T-cell (primary cell): ENCODE measurements at regions not wholly inside any gene's neighbourhood (a gene's known extent, or its start where the extent isn't known, plus 50 kb on each side); places are given as distances from the start of the nearest gene placed in this dataset.
A peak's percentile ranks its signal among the peaks of the same experiment; 100 is the strongest.

Experiments
- ATAC-seq, 4 experiments: fragments of 200-7000 bp in 3 of 4; fragments of 150-1000 bp in 1 of 4; cut with Tn5 transposase; replicated peaks in 1 of 4; 1 replicate in 3 of 4; 2 replicates in 1 of 4; pipeline ENCODE4 v1.10.0; 2021; ENCODE audit warnings: moderate library complexity in 3 of 4, mild to moderate bottlenecking in 2 of 4, moderate number of reproducible peaks in 1 of 4
- CTCF ChIA-PET, 2 donors: fragments of 300-600 bp; sonication (Branson Sonifier 250); formaldehyde crosslinking; loops; one replicate each; lab custom pipeline; 2022; ENCODE audit warnings: antibody characterized with exemption in 2 of 2; lab: Charles Lee
- POLR2A ChIA-PET, 2 donors: fragments of 300-600 bp; sonication (Branson Sonifier 250); formaldehyde crosslinking; loops; one replicate each; lab custom pipeline; 2022; ENCODE audit warnings: antibody characterized with exemption in 2 of 2; lab: Charles Lee
- DNase-seq, 35 experiments: peaks; one replicate each; pipeline versions ENCODE4 v3.0.0 to v3.0.0-alpha.2; 2013 to 2023
- H3K27ac ChIP-seq: one replicate; pipeline ENCODE4 v1.5.1; 2013; ENCODE audit warnings: low read length
- H3K27me3 ChIP-seq, 2 experiments: replicated peaks in 1 of 2; 1 replicate in 1 of 2; 2 replicates in 1 of 2; pipeline versions ENCODE4 v1.6.1 to v1.7.0; 2013; ENCODE audit warnings: low read length in 1 of 2, mixed read lengths in 1 of 2; ENCODE audit not compliant: control insufficient read depth in 2 of 2, insufficient read depth in 2 of 2; ENCODE audit errors: extremely low read depth in 1 of 2
- H3K36me3 ChIP-seq, 2 donors: 1 replicate in 1 of 2; 2 replicates in 1 of 2; pipeline versions ENCODE4 v1.6.1 to v1.7.0; 2013; ENCODE audit warnings: low read length in 1 of 2; ENCODE audit not compliant: control insufficient read depth in 2 of 2, insufficient read depth in 1 of 2; ENCODE audit errors: extremely low read depth in 1 of 2
- H3K4me1 ChIP-seq, 2 experiments: 1 replicate in 1 of 2; 2 replicates in 1 of 2; pipeline versions ENCODE4 v1.6.1 to v1.7.0; 2013; ENCODE audit warnings: low read length in 2 of 2, mixed read lengths in 1 of 2; ENCODE audit not compliant: insufficient read depth in 2 of 2, control insufficient read depth in 1 of 2; ENCODE audit errors: extremely low read depth in 1 of 2
- H3K4me3 ChIP-seq, 2 donors: 1 replicate in 1 of 2; 2 replicates in 1 of 2; pipeline versions ENCODE4 v1.5.1 to v1.7.0; 2013; ENCODE audit warnings: mild to moderate bottlenecking in 2 of 2, low read length in 1 of 2, moderate library complexity in 1 of 2; ENCODE audit not compliant: control insufficient read depth in 1 of 2; ENCODE audit errors: extremely low read depth in 1 of 2
- H3K9me3 ChIP-seq: 2 replicates; pipeline ENCODE4 v1.7.0; 2013
- H3K27ac Mint-ChIP-seq, 2 donors: one replicate each; pipeline ENCODE4 v1.8.0; 2020 to 2021; ENCODE audit warnings: mild to moderate bottlenecking in 2 of 2, mixed read lengths in 2 of 2
- H3K27me3 Mint-ChIP-seq, 2 donors: one replicate each; pipeline ENCODE4 v1.8.0; 2021 to 2022; ENCODE audit warnings: mixed read lengths in 2 of 2
- H3K36me3 Mint-ChIP-seq: one replicate; pipeline ENCODE4 v1.8.0; 2021; ENCODE audit warnings: mixed read lengths
- H3K4me1 Mint-ChIP-seq, 3 donors: one replicate each; pipeline ENCODE4 v1.8.0; 2020 to 2022; ENCODE audit warnings: mixed read lengths in 3 of 3, mild to moderate bottlenecking in 1 of 3
- H3K4me3 Mint-ChIP-seq, 3 donors: one replicate each; pipeline ENCODE4 v1.8.0; 2020 to 2022; ENCODE audit warnings: mild to moderate bottlenecking in 3 of 3, mixed read lengths in 3 of 3, moderate library complexity in 3 of 3
- H3K9me3 Mint-ChIP-seq, 3 donors: one replicate each; pipeline ENCODE4 v1.8.0; 2020 to 2022; ENCODE audit warnings: mixed read lengths in 3 of 3
- WGBS: methylation state at CpG from one replicate; pipeline ENCODE4 v1.1.5; 2013; ENCODE audit warnings: missing lambda C conversion rate; ENCODE audit not compliant: insufficient coverage; 5-methylcytosine and 5-hydroxymethylcytosine counted together

DNA sequence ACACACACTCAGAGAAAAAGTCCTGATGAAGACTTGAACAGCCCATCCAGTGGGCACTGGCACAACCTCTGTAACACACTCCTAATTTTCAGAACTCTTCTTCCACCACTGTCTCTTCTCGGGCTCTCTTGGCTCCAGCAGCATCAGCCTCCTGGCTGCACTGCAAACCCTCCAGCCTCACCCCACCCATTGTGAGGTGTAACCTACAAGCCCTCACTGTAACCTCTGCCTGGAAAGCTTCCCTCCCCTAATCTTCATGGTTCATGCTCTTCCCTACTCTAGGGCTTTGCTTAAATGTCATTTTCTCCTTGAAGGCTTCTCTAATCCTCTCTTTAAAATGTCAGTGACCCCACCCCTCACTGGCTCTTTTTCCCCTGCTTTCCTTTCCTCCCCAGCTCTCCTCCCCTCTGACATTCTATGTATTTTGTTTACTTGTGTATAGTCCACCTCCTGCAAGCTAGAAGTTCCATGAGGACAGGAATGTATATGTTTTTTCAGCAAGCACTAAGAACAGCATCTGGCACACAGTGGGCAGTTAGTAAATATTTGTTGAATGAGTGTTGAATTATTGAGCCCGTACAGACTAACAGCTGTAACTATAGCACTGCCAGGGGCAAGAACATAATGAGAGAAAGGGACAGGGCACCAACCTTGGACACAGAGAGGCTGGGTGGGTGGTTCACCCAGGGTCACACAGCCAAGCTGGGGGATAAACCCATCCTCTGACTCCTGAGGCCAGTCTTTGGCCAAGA, 76.4 kb downstream of the ESM1 start:
- Mint-ChIP-seq H3K36me3 (no peaks in the 10 kb centered on the region), H3K27ac (no peak overlapping the region), H3K4me1 (no peaks in the 10 kb centered on the region), H3K27me3 (peaks cover 8 to 12% of the 10 kb centered on the region in 2 donors), H3K9me3 (no peaks in the 10 kb centered on the region), H3K4me3 (no peak overlapping the region)
- Histone ChIP-seq H3K36me3 (no peaks in the 10 kb centered on the region), H3K9me3 (no peaks in the 10 kb centered on the region), H3K4me3 (no peak overlapping the region), H3K27ac (no peak overlapping the region), H3K4me1 (no peaks in the 10 kb centered on the region), H3K27me3 (no peaks in the 10 kb centered on the region)
- ChIA-PET CTCF (interaction anchor here (0.6 to 6.9 kb wide), 9 partner anchors 11 to 262 kb away, joined by 3 to 120 read pairs (median 3); partner anchors contain the start of gene GPX8 (in 2 of the 2)), POLR2A (no interaction called here)
- DNase-seq (no peak), ATAC-seq (no peak)
- 80% methylated on average over 1 of the region's 2 CpGs for WGBS

DNA sequence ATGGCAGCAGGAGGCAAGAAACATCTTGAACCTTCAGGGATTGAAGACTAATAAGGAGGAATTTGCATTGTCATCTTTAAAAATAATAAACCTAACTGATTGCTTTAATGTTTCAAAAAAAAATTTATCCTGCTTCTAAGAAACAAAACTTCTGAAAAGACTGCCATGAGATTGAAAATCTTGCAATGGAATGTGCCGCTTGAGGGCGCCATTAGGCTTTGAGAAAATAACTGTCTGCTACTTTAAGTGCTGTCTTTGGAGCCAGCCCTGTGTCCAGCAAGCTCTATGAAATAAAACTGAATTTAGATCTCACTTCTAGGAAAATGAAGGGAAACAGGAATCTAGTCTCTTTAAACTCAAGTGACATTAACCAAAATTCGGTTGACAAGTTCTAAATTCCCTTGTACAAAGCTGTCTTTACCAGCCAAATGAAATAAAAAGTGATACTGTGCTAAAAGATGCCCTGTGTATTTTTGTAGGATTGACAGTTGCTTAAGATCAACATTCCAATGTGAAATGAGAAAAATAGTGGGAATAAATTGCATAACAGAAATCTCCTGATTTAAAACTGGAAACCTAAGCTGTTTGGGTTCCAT, 79.4 kb downstream of the ESM1 start:
- Mint-ChIP-seq H3K27ac (no peak overlapping the region), H3K36me3 (no peaks in the 10 kb centered on the region), H3K27me3 (peaks cover 10 to 12% of the 10 kb centered on the region in 2 donors), H3K9me3 (no peaks in the 10 kb centered on the region), H3K4me3 (no peak overlapping the region), H3K4me1 (peaks cover 10 to 11% (median 11%) of the 10 kb centered on the region in 3 donors)
- no peak overlapping the region for H3K27ac ChIP-seq
- ATAC-seq: peak in 2 of 4 experiments; percentile 38 to 41
- no CpG with 5 or more reads among the region's 3 CpGs for WGBS
- H3K27me3 ChIP-seq: no peaks in the 10 kb centered on the region
- ChIA-PET CTCF (interaction anchor here (0.6 to 6.9 kb wide), 22 partner anchors 9 to 389 kb away, joined by 3 to 120 read pairs (median 4); partner anchors contain the start of genes GPX8 (in 2 of the 2) and GZMA (in 1 of the 2)), POLR2A (interaction anchor here in 1 of 2 donors (0.7 kb wide), 1 partner anchor 78 kb away, joined by 3 read pairs; no protein-coding TSS in a partner anchor)
- H3K4me1 ChIP-seq: peaks cover 6 to 11% of the 10 kb centered on the region in 2 experiments
- H3K4me3 ChIP-seq: no peak overlapping the region
- no peaks in the 10 kb centered on the region for H3K9me3 ChIP-seq
- peak in 33 of 35 experiments; percentile 10 to 79 (median 57) for DNase-seq
- H3K36me3 ChIP-seq: no peaks in the 10 kb centered on the region

DNA sequence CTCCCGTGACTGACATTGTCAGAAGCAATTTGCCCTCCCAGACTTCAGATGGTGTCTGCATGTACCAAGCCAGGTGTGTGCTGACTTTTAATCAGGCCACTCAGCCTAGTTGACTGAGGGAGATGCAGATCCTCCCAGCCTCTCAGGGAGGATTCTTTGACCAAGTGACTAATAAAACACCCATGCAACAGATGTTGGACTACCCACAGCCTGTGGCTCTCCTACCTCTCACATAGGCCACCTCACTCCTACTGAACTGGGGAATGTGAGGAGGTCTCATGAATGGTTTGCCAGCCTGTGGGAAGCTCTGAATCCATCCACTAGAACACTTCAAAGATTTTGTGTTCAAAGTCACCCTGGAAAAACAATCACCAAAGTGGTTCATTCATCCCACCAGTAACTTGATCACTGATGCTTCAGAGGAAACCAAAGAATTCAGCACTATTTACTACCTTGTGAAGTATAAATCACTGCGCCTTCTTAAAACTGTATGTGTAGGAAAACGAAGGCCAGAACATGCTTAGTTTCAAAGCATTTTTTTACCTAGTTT, 80.1 kb downstream of the ESM1 start:
- Histone ChIP-seq H3K9me3 (no peaks in the 10 kb centered on the region), H3K4me1 (peaks cover 6 to 11% of the 10 kb centered on the region in 2 experiments), H3K4me3 (no peak overlapping the region), H3K27me3 (no peaks in the 10 kb centered on the region), H3K27ac (no peak overlapping the region), H3K36me3 (no peaks in the 10 kb centered on the region)
- Mint-ChIP-seq H3K27ac (no peak overlapping the region), H3K4me1 (peaks cover 10 to 11% (median 11%) of the 10 kb centered on the region in 3 donors), H3K4me3 (no peak overlapping the region), H3K27me3 (peaks cover 11 to 13% of the 10 kb centered on the region in 2 donors), H3K36me3 (no peaks in the 10 kb centered on the region), H3K9me3 (no peaks in the 10 kb centered on the region)
- WGBS: 100% methylated on average over 1 of the region's 3 CpGs
- ChIA-PET CTCF (interaction anchor here (0.6 to 6.9 kb wide), 14 partner anchors 39 to 771 kb away, joined by 3 to 120 read pairs (median 4); partner anchors contain the start of genes GPX8 (in 2 of the 2) and GZMA (in 1 of the 2)), POLR2A (no interaction called here)
- no peak for DNase-seq
- no peak for ATAC-seq

DNA sequence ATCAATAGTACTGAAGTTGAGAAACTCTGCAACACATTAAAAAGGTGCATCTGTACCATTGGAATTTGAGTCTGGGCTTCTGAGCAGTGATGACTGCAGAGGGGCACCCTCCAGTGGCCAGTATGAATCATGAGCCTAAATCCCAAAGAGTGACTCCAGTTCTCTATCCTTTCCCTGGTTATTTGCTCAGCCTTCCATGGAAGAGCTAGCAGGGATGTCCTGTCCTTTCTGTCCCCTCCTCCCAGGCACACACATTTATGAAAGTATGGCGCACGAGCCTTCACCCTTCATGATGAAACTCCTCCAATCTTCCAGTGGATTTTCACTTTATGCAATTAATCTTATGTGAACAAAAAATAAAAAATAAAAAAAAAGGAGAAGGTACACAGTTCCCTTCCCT, 81.0 kb downstream of the ESM1 start:
- DNase-seq: no peak
- Histone ChIP-seq H3K36me3 (no peaks in the 10 kb centered on the region), H3K4me1 (peaks cover 6 to 11% of the 10 kb centered on the region in 2 experiments), H3K27ac (no peak overlapping the region), H3K27me3 (no peaks in the 10 kb centered on the region), H3K4me3 (no peak overlapping the region), H3K9me3 (no peaks in the 10 kb centered on the region)
- Mint-ChIP-seq H3K27ac (no peak overlapping the region), H3K27me3 (peaks cover 16 to 18% of the 10 kb centered on the region in 2 donors), H3K9me3 (no peaks in the 10 kb centered on the region), H3K4me3 (no peak overlapping the region), H3K36me3 (no peaks in the 10 kb centered on the region), H3K4me1 (peaks cover 10 to 11% (median 11%) of the 10 kb centered on the region in 3 donors)
- no CpG with 5 or more reads among the region's 2 CpGs for WGBS
- ATAC-seq: no peak
- ChIA-PET POLR2A (no interaction called here), CTCF (interaction anchor here (0.7 to 6.9 kb wide), 7 partner anchors 37 to 257 kb away, joined by 3 to 120 read pairs (median 3); partner anchors contain the start of gene GPX8 (in 2 of the 2))

DNA sequence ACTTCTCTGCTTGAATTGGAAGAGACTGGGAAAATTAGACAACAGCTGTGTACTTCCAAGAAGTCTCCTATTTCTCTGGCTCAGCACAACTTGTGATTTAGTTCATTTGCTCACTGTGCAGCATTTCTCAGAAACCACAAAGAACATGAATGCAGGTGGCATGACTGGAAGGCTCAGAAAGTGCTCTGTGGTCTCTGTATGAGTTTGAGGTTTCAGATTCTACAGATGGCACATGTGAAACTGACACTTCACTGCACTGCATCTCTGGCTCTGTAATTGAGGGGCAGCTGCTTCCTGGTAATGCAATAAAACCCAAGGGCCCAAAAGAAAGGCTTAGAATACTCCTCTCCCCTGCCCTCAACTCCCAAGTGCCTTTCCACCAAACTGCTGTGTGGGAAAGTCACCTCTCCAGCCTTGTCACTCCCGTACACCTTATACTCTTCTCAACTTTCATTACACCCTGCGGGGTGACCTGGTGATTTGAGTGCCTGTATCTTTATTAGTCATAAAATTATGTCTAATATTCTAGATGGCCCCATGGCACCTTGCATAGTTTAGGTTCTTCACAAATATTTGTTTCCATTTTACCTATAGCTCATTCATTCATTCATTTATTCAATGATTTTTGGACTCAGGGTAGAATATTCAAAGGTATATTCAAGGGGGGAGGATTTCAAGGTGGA, 82.5 kb downstream of the ESM1 start:
- Histone ChIP-seq H3K36me3 (no peaks in the 10 kb centered on the region), H3K4me3 (no peak overlapping the region), H3K27ac (no peak overlapping the region), H3K27me3 (no peaks in the 10 kb centered on the region), H3K4me1 (peaks cover 6 to 11% of the 10 kb centered on the region in 2 experiments), H3K9me3 (no peaks in the 10 kb centered on the region)
- Mint-ChIP-seq H3K9me3 (no peaks in the 10 kb centered on the region), H3K27ac (peak overlapping the region in 1 of 2 donors; percentile 1), H3K36me3 (no peaks in the 10 kb centered on the region), H3K4me3 (no peak overlapping the region), H3K27me3 (peaks cover 22 to 23% of the 10 kb centered on the region in 2 donors), H3K4me1 (peaks cover 10 to 11% (median 11%) of the 10 kb centered on the region in 3 donors)
- DNase-seq: peak in 4 of 35 experiments; percentile 4 to 48 (median 10)
- POLR2A ChIA-PET: interaction anchor here in 1 of 2 donors (0.6 kb wide), 1 partner anchor 65 kb away, joined by 3 read pairs; no protein-coding TSS in a partner anchor
- CTCF ChIA-PET: interaction anchor here (0.7 to 6.9 kb wide), 4 partner anchors 58 to 594 kb away, joined by 3 to 120 read pairs (median 20); partner anchors contain the start of gene GPX8 (in 2 of the 2)
- WGBS: no CpG with 5 or more reads among the region's 2 CpGs
- peak; percentile 67 to 90 (median 78) for ATAC-seq
